ENCODE measurements at regions not wholly inside any gene's neighbourhood (a gene's known extent, or its start where the extent isn't known, plus 50 kb on each side); places are given as distances from the start of the nearest gene placed in this dataset.

DNA sequence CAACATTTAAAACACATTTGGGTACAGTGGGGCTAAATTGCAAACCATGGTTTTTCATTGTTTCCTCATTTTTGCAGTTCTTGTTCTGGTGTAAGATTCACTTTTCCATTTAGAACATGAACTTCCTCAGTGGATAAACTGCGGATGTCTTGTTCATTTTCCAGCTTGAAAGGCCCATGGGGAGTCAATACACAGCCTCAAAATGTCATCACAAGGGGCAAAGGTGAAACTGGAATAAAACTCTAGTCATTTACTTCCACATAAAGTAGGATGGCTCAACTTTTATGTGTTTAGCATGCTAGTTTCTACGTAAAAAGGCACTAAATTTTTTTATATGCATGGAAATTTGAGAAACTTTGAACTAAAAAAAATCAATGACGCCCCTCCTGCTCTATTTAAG lies 718.8 kb downstream of the TLR4 start (continued):
- TF ChIP-seq, protein P1, sequence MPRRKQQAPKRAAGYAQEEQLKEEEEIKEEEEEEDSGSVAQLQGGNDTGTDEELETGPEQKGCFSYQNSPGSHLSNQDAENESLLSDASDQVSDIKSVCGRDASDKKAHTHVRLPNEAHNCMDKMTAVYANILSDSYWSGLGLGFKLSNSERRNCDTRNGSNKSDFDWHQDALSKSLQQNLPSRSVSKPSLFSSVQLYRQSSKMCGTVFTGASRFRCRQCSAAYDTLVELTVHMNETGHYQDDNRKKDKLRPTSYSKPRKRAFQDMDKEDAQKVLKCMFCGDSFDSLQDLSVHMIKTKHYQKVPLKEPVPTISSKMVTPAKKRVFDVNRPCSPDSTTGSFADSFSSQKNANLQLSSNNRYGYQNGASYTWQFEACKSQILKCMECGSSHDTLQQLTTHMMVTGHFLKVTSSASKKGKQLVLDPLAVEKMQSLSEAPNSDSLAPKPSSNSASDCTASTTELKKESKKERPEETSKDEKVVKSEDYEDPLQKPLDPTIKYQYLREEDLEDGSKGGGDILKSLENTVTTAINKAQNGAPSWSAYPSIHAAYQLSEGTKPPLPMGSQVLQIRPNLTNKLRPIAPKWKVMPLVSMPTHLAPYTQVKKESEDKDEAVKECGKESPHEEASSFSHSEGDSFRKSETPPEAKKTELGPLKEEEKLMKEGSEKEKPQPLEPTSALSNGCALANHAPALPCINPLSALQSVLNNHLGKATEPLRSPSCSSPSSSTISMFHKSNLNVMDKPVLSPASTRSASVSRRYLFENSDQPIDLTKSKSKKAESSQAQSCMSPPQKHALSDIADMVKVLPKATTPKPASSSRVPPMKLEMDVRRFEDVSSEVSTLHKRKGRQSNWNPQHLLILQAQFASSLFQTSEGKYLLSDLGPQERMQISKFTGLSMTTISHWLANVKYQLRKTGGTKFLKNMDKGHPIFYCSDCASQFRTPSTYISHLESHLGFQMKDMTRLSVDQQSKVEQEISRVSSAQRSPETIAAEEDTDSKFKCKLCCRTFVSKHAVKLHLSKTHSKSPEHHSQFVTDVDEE (CRISPR knock-in tag; IDR thresholded peaks at IDR 0.05) = no peak
- TF ChIP-seq ZFP30 (CRISPR knock-in tag; IDR thresholded peaks at IDR 0.05) (no peak), TOX (CRISPR knock-in tag; IDR thresholded peaks at IDR 0.05; ENCODE audit: borderline replicate concordance) (no peak), RARB (CRISPR knock-in tag; IDR thresholded peaks at IDR 0.05) (no peak)

DNA sequence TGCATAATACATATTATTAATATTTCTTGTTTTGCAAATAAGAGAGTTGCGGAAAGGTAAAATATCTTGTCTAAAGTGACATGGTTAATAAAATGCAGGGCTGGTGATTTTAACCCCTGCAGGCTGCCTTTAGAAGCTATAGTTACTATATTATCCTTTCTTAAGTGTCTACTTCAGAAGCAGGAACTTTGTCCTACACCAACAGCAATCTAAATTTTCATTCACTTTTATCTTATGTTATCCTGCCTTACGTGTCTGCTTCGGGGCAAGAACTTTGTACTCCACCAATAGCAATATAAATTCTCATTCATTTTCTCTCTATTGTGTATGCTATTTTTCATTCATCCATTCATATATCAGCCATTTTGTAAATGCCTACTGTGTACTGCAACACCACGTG lies 719.5 kb downstream of the TLR4 start:
- no peak for ATAC-seq
- TF ChIP-seq SNAI2 (CRISPR knock-in tag; IDR thresholded peaks at IDR 0.05) = no peak
- TF ChIP-seq, protein P2, sequence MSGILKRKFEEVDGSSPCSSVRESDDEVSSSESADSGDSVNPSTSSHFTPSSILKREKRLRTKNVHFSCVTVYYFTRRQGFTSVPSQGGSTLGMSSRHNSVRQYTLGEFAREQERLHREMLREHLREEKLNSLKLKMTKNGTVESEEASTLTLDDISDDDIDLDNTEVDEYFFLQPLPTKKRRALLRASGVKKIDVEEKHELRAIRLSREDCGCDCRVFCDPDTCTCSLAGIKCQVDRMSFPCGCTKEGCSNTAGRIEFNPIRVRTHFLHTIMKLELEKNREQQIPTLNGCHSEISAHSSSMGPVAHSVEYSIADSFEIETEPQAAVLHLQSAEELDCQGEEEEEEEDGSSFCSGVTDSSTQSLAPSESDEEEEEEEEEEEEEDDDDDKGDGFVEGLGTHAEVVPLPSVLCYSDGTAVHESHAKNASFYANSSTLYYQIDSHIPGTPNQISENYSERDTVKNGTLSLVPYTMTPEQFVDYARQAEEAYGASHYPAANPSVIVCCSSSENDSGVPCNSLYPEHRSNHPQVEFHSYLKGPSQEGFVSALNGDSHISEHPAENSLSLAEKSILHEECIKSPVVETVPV (CRISPR knock-in tag; IDR thresholded peaks at IDR 0.05) = no peak

DNA sequence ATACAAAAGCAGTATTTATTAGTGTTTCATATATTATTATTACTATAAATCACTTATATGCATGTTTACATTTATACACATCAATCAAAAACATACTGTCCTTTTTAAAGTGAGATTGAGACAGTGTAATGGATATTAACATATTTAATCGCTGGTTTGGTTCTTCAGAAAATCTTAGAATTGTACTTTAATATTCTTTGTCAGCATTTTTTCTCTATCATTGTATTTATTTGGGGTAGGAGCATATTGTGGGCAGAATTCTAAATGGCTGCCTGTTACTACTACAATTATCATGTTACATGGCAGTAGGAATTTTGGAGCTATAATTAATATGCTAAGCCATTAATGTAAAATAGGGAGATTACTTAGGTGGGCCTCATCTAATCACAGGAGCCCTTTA lies 722.6 kb downstream of the TLR4 start:
- ATAC-seq = no peak
- TF ChIP-seq TCF4 (CRISPR knock-in tag; IDR thresholded peaks at IDR 0.05; ENCODE audit: borderline replicate concordance) (no peak), GLIS3 (CRISPR knock-in tag; IDR thresholded peaks at IDR 0.05) (no peak), OSR1 (CRISPR knock-in tag; IDR thresholded peaks at IDR 0.05) (no peak), ZNF565 (CRISPR knock-in tag; conservative IDR thresholded peaks at IDR 0.05; ENCODE audit: low read depth) (no peak), PPARA (CRISPR knock-in tag; IDR thresholded peaks at IDR 0.05; ENCODE audit: borderline replicate concordance) (no peak)
- TF ChIP-seq, protein P3, sequence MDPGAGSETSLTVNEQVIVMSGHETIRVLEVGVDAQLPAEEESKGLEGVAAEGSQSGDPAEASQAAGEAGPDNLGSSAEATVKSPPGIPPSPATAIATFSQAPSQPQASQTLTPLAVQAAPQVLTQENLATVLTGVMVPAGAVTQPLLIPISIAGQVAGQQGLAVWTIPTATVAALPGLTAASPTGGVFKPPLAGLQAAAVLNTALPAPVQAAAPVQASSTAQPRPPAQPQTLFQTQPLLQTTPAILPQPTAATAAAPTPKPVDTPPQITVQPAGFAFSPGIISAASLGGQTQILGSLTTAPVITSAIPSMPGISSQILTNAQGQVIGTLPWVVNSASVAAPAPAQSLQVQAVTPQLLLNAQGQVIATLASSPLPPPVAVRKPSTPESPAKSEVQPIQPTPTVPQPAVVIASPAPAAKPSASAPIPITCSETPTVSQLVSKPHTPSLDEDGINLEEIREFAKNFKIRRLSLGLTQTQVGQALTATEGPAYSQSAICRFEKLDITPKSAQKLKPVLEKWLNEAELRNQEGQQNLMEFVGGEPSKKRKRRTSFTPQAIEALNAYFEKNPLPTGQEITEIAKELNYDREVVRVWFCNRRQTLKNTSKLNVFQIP (CRISPR knock-in tag; IDR thresholded peaks at IDR 0.05; ENCODE audit: borderline replicate concordance, low read depth) = no peak
- TF ChIP-seq, protein P2 (CRISPR knock-in tag; IDR thresholded peaks at IDR 0.05) = no peak
- TF ChIP-seq, protein P4, sequence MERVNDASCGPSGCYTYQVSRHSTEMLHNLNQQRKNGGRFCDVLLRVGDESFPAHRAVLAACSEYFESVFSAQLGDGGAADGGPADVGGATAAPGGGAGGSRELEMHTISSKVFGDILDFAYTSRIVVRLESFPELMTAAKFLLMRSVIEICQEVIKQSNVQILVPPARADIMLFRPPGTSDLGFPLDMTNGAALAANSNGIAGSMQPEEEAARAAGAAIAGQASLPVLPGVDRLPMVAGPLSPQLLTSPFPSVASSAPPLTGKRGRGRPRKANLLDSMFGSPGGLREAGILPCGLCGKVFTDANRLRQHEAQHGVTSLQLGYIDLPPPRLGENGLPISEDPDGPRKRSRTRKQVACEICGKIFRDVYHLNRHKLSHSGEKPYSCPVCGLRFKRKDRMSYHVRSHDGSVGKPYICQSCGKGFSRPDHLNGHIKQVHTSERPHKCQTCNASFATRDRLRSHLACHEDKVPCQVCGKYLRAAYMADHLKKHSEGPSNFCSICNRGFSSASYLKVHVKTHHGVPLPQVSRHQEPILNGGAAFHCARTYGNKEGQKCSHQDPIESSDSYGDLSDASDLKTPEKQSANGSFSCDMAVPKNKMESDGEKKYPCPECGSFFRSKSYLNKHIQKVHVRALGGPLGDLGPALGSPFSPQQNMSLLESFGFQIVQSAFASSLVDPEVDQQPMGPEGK (CRISPR knock-in tag; IDR thresholded peaks at IDR 0.05; ENCODE audit: borderline replicate concordance) = no peak

DNA sequence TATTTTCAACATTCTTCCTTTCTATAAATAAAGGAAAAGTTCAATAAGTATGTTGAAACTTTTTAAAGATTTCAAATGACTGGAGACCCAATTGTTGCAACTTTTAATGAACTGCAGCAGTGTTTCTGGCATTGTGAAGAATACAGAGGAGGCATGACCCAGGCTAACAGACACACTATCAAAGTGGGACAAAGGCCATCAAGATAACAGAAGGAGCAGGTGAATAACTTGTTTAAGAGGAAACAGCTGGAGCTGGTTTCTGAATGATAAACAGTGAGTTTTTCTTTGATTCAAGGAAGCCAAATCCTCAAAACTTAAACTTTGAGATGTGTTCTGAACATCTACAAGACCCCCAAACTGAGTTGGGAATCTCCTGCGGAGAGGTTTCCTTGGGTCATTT lies 734.6 kb downstream of the TLR4 start:
- no peak for TF ChIP-seq ZNF8 (CRISPR knock-in tag; IDR thresholded peaks at IDR 0.05)
- TF ChIP-seq, protein P3 (CRISPR knock-in tag; IDR thresholded peaks at IDR 0.05; ENCODE audit: borderline replicate concordance, low read depth) = no peak
- TF ChIP-seq RARB (CRISPR knock-in tag; IDR thresholded peaks at IDR 0.05) = no peak
- no peak for TF ChIP-seq ARNTL (CRISPR knock-in tag; IDR thresholded peaks at IDR 0.05; ENCODE audit: borderline replicate concordance, low read depth)
- TF ChIP-seq, protein P2 (CRISPR knock-in tag; IDR thresholded peaks at IDR 0.05) = no peak
- TF ChIP-seq ZC3H10 (CRISPR knock-in tag; IDR thresholded peaks at IDR 0.05) = no peak
- TF ChIP-seq BACH2 (CRISPR knock-in tag; IDR thresholded peaks at IDR 0.05; ENCODE audit: borderline replicate concordance) = no peak
- no peak for TF ChIP-seq ZNF565 (CRISPR knock-in tag; conservative IDR thresholded peaks at IDR 0.05; ENCODE audit: low read depth)
- no peak for TF ChIP-seq ISL1 (CRISPR knock-in tag; IDR thresholded peaks at IDR 0.05)
- no peak for TF ChIP-seq ZNF70 (CRISPR knock-in tag; IDR thresholded peaks at IDR 0.05)
- no peak for TF ChIP-seq ZFP3 (CRISPR knock-in tag; IDR thresholded peaks at IDR 0.05)
- ATAC-seq = no peak
